HepG2 (cell line): ENCODE measurements at regions not wholly inside any gene's neighbourhood (a gene's known extent, or its start where the extent isn't known, plus 50 kb on each side); places are given as distances from the start of the nearest gene placed in this dataset.

Experiments
- ATAC-seq: fragments of 200-7000 bp; cut with Tn5 transposase; 3 replicates; pipeline ENCODE4 v1.9.1; 2020; ENCODE audit warnings: mild to moderate bottlenecking, moderate library complexity
- BruUV-seq: library from RNA; stranded (reverse); fragments of 400-500 nt; replicated peaks from 2 replicates; lab custom pipeline; 2021; lab: Mats Ljungman, UMichigan
- CTCF ChIA-PET: fragments of 300-600 bp; formaldehyde crosslinking; extraction: SDS; loops from one replicate; lab custom pipeline; 2021; ENCODE audit warnings: low total read pairs, inconsistent platforms, low intra/inter-chr PET ratio; lab: Yijun Ruan, JAX
- POLR2A ChIA-PET: fragments of 350-600 bp; sonication (Branson Sonifier 250); formaldehyde crosslinking; loops from one replicate; lab custom pipeline; 2020; ENCODE audit warnings: antibody characterized with exemption, inconsistent platforms; lab: Yijun Ruan, JAX
- DNase-seq: peaks from one replicate; pipeline ENCODE4 v3.0.0-alpha.2; 2015; ENCODE audit warnings: low spot score
- FAIRE-seq: peaks from 3 replicates; lab custom pipeline; 2011; peaks lifted over from hg19 to GRCh38; lab: Jason Lieb, UNC
- H2AFZ ChIP-seq: one replicate; pipeline ENCODE4 v1.6.1; 2011; ENCODE audit warnings: low read length, inconsistent platforms
- H3K27ac ChIP-seq: fragments of 300-600 bp; 3 replicates; pipeline ENCODE4 v1.8.0; 2011; ENCODE audit warnings: mixed run types, mild to moderate bottlenecking, mixed read lengths, low read length, inconsistent platforms; ENCODE audit not compliant: insufficient read depth; ENCODE audit errors: extremely low read length
- H3K27me3 ChIP-seq, 2 experiments: fragments of 200-600 bp in 1 of 2; 2 replicates in 1 of 2; 3 replicates in 1 of 2; pipeline versions ENCODE4 v1.6.0 to v1.8.0; 2011; ENCODE audit warnings: low read length in 2 of 2, mild to moderate bottlenecking in 2 of 2, moderate library complexity in 2 of 2, inconsistent platforms in 1 of 2; ENCODE audit not compliant: insufficient read depth in 2 of 2, control insufficient read depth in 1 of 2
- H3K36me3 ChIP-seq, 2 experiments: fragments of 200-600 bp in 1 of 2; replicated peaks in 1 of 2; 2 replicates in 1 of 2; 3 replicates in 1 of 2; pipeline versions ENCODE4 v1.5.1 to v1.8.0; 2011; ENCODE audit warnings: low read length in 2 of 2, inconsistent platforms in 1 of 2; ENCODE audit not compliant: insufficient read depth in 2 of 2, control insufficient read depth in 1 of 2
- H3K4me1 ChIP-seq: 2 replicates; pipeline ENCODE4 v1.5.1; 2012; ENCODE audit warnings: low read length, inconsistent platforms; ENCODE audit not compliant: insufficient read depth
- H3K4me2 ChIP-seq: 2 replicates; pipeline ENCODE4 v1.6.0; 2011; ENCODE audit warnings: low read depth, low read length, inconsistent platforms
- H3K4me3 ChIP-seq, 3 experiments: fragments of 200-600 bp in 1 of 3; sonication (generic), shearing (Covaris generic) in 1 of 3; replicated peaks in 1 of 3; 2 replicates each; pipeline ENCODE4 v1.5.1; 2011 to 2016; ENCODE audit warnings: low read length in 3 of 3, inconsistent platforms in 2 of 3, low read depth in 2 of 3, mild to moderate bottlenecking in 2 of 3, control low read depth in 1 of 3, mixed read lengths in 1 of 3; ENCODE audit not compliant: insufficient read depth in 1 of 3
- H3K79me2 ChIP-seq: one replicate; pipeline ENCODE4 v1.6.1; 2011; ENCODE audit warnings: low read length, inconsistent platforms; ENCODE audit not compliant: insufficient read depth
- H3K9ac ChIP-seq: 2 replicates; pipeline ENCODE4 v1.6.0; 2011; ENCODE audit warnings: mild to moderate bottlenecking, low read depth, low read length, inconsistent platforms; ENCODE audit not compliant: insufficient read depth
- H3K9me3 ChIP-seq: 2 replicates; pipeline ENCODE4 v1.5.1; 2012; ENCODE audit warnings: mild to moderate bottlenecking, low read length
- H4K20me1 ChIP-seq: 2 replicates; pipeline ENCODE4 v1.6.0; 2011; ENCODE audit warnings: inconsistent platforms, mild to moderate bottlenecking, low read length, moderate library complexity; ENCODE audit not compliant: insufficient read depth
- ARHGAP35 ChIP-seq: sonication (generic); formaldehyde crosslinking; IDR thresholded peaks from 2 replicates; pipeline ENCODE4 v1.9.0; 2022; ENCODE audit warnings: mild to moderate bottlenecking, inconsistent platforms, moderate library complexity, missing genetic modification reagents, borderline replicate concordance
- JUND ChIP-seq: sonication (generic); formaldehyde crosslinking; IDR thresholded peaks from 2 replicates; pipeline ENCODE4 v1.8.0; 2022; ENCODE audit warnings: mild to moderate bottlenecking, missing genetic modification reagents
- KDM5A ChIP-seq: fragments of 200-600 bp; sonication (generic); IDR thresholded peaks from 2 replicates; pipeline ENCODE4 v1.7.0; 2018; ENCODE audit warnings: antibody characterized with exemption, mild to moderate bottlenecking, low read length, borderline replicate concordance
- MZF1 ChIP-seq: sonication (generic); formaldehyde crosslinking; IDR thresholded peaks from 2 replicates; pipeline ENCODE4 v1.8.1; 2023; ENCODE audit warnings: mild to moderate bottlenecking, missing genetic modification reagents, borderline replicate concordance
- NFE2 ChIP-seq: sonication (generic); formaldehyde crosslinking; IDR thresholded peaks from 2 replicates; pipeline ENCODE4 v1.4.0; 2020; ENCODE audit warnings: missing genetic modification reagents
- PAWR ChIP-seq: sonication (generic); formaldehyde crosslinking; IDR thresholded peaks from 2 replicates; pipeline ENCODE4 v1.4.0; 2020; ENCODE audit warnings: missing genetic modification reagents, mild to moderate bottlenecking, borderline replicate concordance
- PTBP1 ChIP-seq: fragments of 200-400 bp; formaldehyde crosslinking; IDR thresholded peaks from 2 replicates; pipeline ENCODE4 v1.6.1; 2018; ENCODE audit warnings: low read length, low read depth; ENCODE audit not compliant: poor library complexity, severe bottlenecking
- RAD51 ChIP-seq: fragments of 450-650 bp; IDR thresholded peaks from 2 replicates; pipeline ENCODE4 v1.6.1; 2016; ENCODE audit warnings: borderline replicate concordance
- SMC3 ChIP-seq: IDR thresholded peaks from 2 replicates; pipeline ENCODE4 v1.6.1; 2011; ENCODE audit warnings: low read length, improper control_type of control experiment
- SYNCRIP ChIP-seq: fragments of 200-400 bp; formaldehyde crosslinking; IDR thresholded peaks from 2 replicates; pipeline ENCODE4 v1.6.1; 2018; ENCODE audit warnings: mild to moderate bottlenecking, low read depth, low read length; ENCODE audit not compliant: insufficient read depth
- U2AF1 ChIP-seq: fragments of 200-400 bp; formaldehyde crosslinking; optimal IDR thresholded peaks from 2 replicates; pipeline ENCODE3; 2017; ENCODE audit warnings: mild to moderate bottlenecking, low read depth, low read length
- ZIK1 ChIP-seq: sonication (generic); formaldehyde crosslinking; IDR thresholded peaks from 2 replicates; pipeline ENCODE4 v1.5.0; 2020; ENCODE audit warnings: mild to moderate bottlenecking, low read depth, missing genetic modification reagents, borderline replicate concordance
- ZNF564 ChIP-seq: sonication (generic); formaldehyde crosslinking; IDR thresholded peaks from 2 replicates; pipeline ENCODE4 v1.8.1; 2023; ENCODE audit warnings: mild to moderate bottlenecking, missing genetic modification reagents
- ZNF589 ChIP-seq: sonication (generic); formaldehyde crosslinking; conservative IDR thresholded peaks from 2 replicates; pipeline ENCODE4 v1.8.0; 2022; ENCODE audit warnings: mild to moderate bottlenecking, moderate library complexity, missing genetic modification reagents
- ZSCAN20 ChIP-seq: sonication (generic); formaldehyde crosslinking; IDR thresholded peaks from 2 replicates; pipeline ENCODE4 v1.4.0; 2020; ENCODE audit warnings: missing genetic modification reagents, mild to moderate bottlenecking, borderline replicate concordance
- WGBS: methylation state at CpG from one replicate; pipeline ENCODE4 v1.1.6; 2017; ENCODE audit warnings: low lambda C conversion rate; 5-methylcytosine and 5-hydroxymethylcytosine counted together
- in situ Hi-C: cut with HindIII; loops from 2 replicates; pipeline ENCODE4 v1.10.0; 2017; ENCODE audit warnings: low pct_unique_long_range_greater_than_20kb; ENCODE audit not compliant: extremely low pct_ligation_motif_present
- intact Hi-C: fragments of 100-400 bp; cut with micrococcal nuclease; formaldehyde crosslinking; loops from one replicate; pipeline ENCODE4 v1.10.0; 2022; ENCODE audit not compliant: unreplicated experiment
- TF ChIP-seq, protein P1 (sequence below): sonication (generic); formaldehyde crosslinking; IDR thresholded peaks from 2 replicates; pipeline ENCODE4 v1.4.0; 2020; ENCODE audit warnings: missing genetic modification reagents
- TF ChIP-seq, protein P2 (sequence below): fragments of 450-650 bp; IDR thresholded peaks from 2 replicates; pipeline ENCODE4 v1.6.1; 2017

DNA sequence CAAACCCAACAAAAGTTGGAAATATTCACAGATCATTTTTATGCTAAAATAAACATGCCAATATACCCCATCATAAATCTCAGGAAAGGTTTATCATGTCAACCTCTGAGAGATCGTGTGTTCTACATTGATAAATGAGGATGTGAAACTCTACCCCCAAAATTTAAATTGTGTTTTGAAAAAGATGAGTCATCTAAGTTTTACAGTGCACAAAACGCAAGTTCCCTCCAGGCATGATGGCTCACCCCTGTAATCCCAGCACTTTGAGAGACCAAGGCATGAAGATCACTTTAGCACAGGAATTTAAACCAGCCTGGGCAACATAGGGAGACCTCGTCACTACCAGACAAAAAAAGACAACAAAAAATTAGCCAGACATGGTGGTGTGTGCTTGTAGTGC, 1487.0 kb upstream of the GBE1 start:
- Histone ChIP-seq H3K27me3 (no peaks in the 10 kb centered on the region), H3K4me3 (no peak overlapping the region), H3K27ac (no peak overlapping the region), H3K9me3 (no peaks in the 10 kb centered on the region), H2AFZ (no peak overlapping the region), H4K20me1 (no peaks in the 10 kb centered on the region), H3K9ac (no peak overlapping the region), H3K79me2 (no peaks in the 10 kb centered on the region), H3K4me1 (no peaks in the 10 kb centered on the region), H3K4me2 (no peak overlapping the region), H3K36me3 (no peaks in the 10 kb centered on the region)
- POLR2A ChIA-PET, result no interaction called here
- no peak for ATAC-seq
- no TSS peak for BruUV-seq
- in situ Hi-C loops (no loop called here), intact Hi-C loops (no loop called here)
- no peak for FAIRE-seq
- TF ChIP-seq ZIK1 (no peak), SYNCRIP (no peak), ARHGAP35 (CRISPR knock-in tag) (no peak), U2AF1 (no peak), MZF1 (CRISPR knock-in tag) (no peak), KDM5A (no peak), JUND (no peak), RAD51 (no peak), ZNF564 (no peak), SMC3 (no peak), PTBP1 (no peak), PAWR (no peak), NFE2 (CRISPR knock-in tag) (no peak), ZNF589 (CRISPR knock-in tag) (no peak), ZSCAN20 (CRISPR knock-in tag) (no peak)
- TF ChIP-seq, protein P1, sequence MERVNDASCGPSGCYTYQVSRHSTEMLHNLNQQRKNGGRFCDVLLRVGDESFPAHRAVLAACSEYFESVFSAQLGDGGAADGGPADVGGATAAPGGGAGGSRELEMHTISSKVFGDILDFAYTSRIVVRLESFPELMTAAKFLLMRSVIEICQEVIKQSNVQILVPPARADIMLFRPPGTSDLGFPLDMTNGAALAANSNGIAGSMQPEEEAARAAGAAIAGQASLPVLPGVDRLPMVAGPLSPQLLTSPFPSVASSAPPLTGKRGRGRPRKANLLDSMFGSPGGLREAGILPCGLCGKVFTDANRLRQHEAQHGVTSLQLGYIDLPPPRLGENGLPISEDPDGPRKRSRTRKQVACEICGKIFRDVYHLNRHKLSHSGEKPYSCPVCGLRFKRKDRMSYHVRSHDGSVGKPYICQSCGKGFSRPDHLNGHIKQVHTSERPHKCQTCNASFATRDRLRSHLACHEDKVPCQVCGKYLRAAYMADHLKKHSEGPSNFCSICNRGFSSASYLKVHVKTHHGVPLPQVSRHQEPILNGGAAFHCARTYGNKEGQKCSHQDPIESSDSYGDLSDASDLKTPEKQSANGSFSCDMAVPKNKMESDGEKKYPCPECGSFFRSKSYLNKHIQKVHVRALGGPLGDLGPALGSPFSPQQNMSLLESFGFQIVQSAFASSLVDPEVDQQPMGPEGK (CRISPR knock-in tag), result no peak
- TF ChIP-seq, protein P2, sequence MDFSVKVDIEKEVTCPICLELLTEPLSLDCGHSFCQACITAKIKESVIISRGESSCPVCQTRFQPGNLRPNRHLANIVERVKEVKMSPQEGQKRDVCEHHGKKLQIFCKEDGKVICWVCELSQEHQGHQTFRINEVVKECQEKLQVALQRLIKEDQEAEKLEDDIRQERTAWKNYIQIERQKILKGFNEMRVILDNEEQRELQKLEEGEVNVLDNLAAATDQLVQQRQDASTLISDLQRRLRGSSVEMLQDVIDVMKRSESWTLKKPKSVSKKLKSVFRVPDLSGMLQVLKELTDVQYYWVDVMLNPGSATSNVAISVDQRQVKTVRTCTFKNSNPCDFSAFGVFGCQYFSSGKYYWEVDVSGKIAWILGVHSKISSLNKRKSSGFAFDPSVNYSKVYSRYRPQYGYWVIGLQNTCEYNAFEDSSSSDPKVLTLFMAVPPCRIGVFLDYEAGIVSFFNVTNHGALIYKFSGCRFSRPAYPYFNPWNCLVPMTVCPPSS, result no peak
- CTCF ChIA-PET, result no interaction called here
- DNase-seq, result no peak
- 2% methylated on average over 3 of the region's 3 CpGs for WGBS
